SK-N-SH (cell line): ENCODE measurements at regions not wholly inside any gene's neighbourhood (a gene's known extent, or its start where the extent isn't known, plus 50 kb on each side); places are given as distances from the start of the nearest gene placed in this dataset.

ENCODE experiments used
- CTCF ChIA-PET: fragments of 300-600, 350-600 bp; formaldehyde crosslinking; extraction: SDS; loops from one replicate; lab custom pipeline; 2021; lab: Yijun Ruan, JAX
- POLR2A ChIA-PET: fragments of 350-600 bp; sonication (Branson Sonifier 250); formaldehyde crosslinking; extraction: SDS; loops from one replicate; lab custom pipeline; 2020; ENCODE audit warnings: antibody characterized with exemption, inconsistent platforms; lab: Yijun Ruan, JAX
- DNase-seq: peaks from one replicate; pipeline ENCODE4 v3.0.0; 2012
- H2AFZ ChIP-seq: fragments of 200-600 bp; sonication (generic); 2 replicates; pipeline ENCODE4 v1.8.1; 2016; ENCODE audit warnings: antibody characterized with exemption, mild to moderate bottlenecking, low read depth
- H3F3A ChIP-seq: fragments of 200-600 bp; sonication (generic); replicated peaks from 2 replicates; pipeline ENCODE3; 2016; ENCODE audit warnings: antibody characterized with exemption, mild to moderate bottlenecking; ENCODE audit not compliant: insufficient read depth
- H3K27ac ChIP-seq, 2 experiments: fragments of 200-500 bp in 1 of 2; fragments of 200-600 bp in 1 of 2; sonication (Bioruptor generic) in 1 of 2; sonication (generic), shearing (Covaris generic) in 1 of 2; 2 replicates each; pipeline versions ENCODE4 v1.5.1 to v1.6.1; 2014 to 2016; ENCODE audit warnings: low read depth in 2 of 2, inconsistent platforms in 1 of 2, low read length in 1 of 2, mild to moderate bottlenecking in 1 of 2, mixed read lengths in 1 of 2
- H3K27me3 ChIP-seq: fragments of 200-600 bp; sonication (generic), shearing (Covaris generic); 2 replicates; pipeline ENCODE4 v1.6.1; 2016; ENCODE audit warnings: mixed run types; ENCODE audit not compliant: insufficient read depth
- H3K36me3 ChIP-seq, 2 experiments: fragments of 200-500 bp in 1 of 2; fragments of 200-600 bp in 1 of 2; sonication (Bioruptor generic) in 1 of 2; sonication (generic) in 1 of 2; replicated peaks in 1 of 2; 2 replicates each; pipeline versions ENCODE3 to v1.5.1; 2014 to 2016; ENCODE audit warnings: low read length in 1 of 2, mild to moderate bottlenecking in 1 of 2; ENCODE audit not compliant: insufficient read depth in 2 of 2, control insufficient read depth in 1 of 2
- H3K4me1 ChIP-seq, 2 experiments: fragments of 200-500 bp in 1 of 2; fragments of 200-600 bp in 1 of 2; sonication (Bioruptor generic) in 1 of 2; sonication (generic), shearing (Covaris generic) in 1 of 2; 2 replicates each; pipeline versions ENCODE4 v1.5.1 to v1.6.1; 2014 to 2016; ENCODE audit warnings: low read depth in 1 of 2, low read length in 1 of 2, mixed run types in 1 of 2; ENCODE audit not compliant: insufficient read depth in 2 of 2, control insufficient read depth in 1 of 2
- H3K4me2 ChIP-seq: fragments of 200-600 bp; sonication (generic), shearing (Covaris generic); 2 replicates; pipeline ENCODE4 v1.6.1; 2017; ENCODE audit warnings: mixed run types
- H3K4me3 ChIP-seq, 2 experiments: fragments of 200-500 bp in 1 of 2; fragments of 200-600 bp in 1 of 2; sonication (Bioruptor generic) in 1 of 2; sonication (generic), shearing (Covaris generic) in 1 of 2; 2 replicates each; pipeline versions ENCODE4 v1.5.1 to v1.8.1; 2014 to 2016; ENCODE audit warnings: low read depth in 2 of 2, inconsistent platforms in 1 of 2, low read length in 1 of 2, mild to moderate bottlenecking in 1 of 2, mixed read lengths in 1 of 2, moderate library complexity in 1 of 2
- H3K79me2 ChIP-seq: fragments of 200-600 bp; sonication (generic); 2 replicates; pipeline ENCODE4 v1.8.1; 2017; ENCODE audit warnings: mild to moderate bottlenecking; ENCODE audit not compliant: insufficient read depth
- H3K9ac ChIP-seq: fragments of 200-600 bp; sonication (generic); 2 replicates; pipeline ENCODE4 v1.6.1; 2017; ENCODE audit warnings: mixed run types
- H3K9me2 ChIP-seq: fragments of 200-600 bp; sonication (generic); 2 replicates; pipeline ENCODE4 v1.6.1; 2017; ENCODE audit warnings: mixed run types
- H3K9me3 ChIP-seq: fragments of 200-600 bp; sonication (generic); 2 replicates; pipeline ENCODE4 v1.6.1; 2017; ENCODE audit warnings: mixed run types, mild to moderate bottlenecking, moderate library complexity
- H4K20me1 ChIP-seq: fragments of 200-600 bp; sonication (generic); 2 replicates; pipeline ENCODE4 v1.6.1; 2017; ENCODE audit warnings: mild to moderate bottlenecking, mixed run types; ENCODE audit not compliant: insufficient read depth
- CHD2 ChIP-seq: fragments of 150-350 bp; IDR thresholded peaks from 2 replicates; pipeline ENCODE4 v1.6.1; 2018; ENCODE audit warnings: low read length; ENCODE audit not compliant: partially characterized antibody
- ELF1 ChIP-seq: IDR thresholded peaks from 2 replicates; pipeline ENCODE4 v1.4.0; 2012
- FOXJ3 ChIP-seq: sonication (generic); formaldehyde crosslinking; IDR thresholded peaks from 2 replicates; pipeline ENCODE4 v1.5.1; 2020; ENCODE audit warnings: mild to moderate bottlenecking, missing genetic modification reagents
- GABPA ChIP-seq: IDR thresholded peaks from 2 replicates; pipeline ENCODE4 v1.4.0; 2012; ENCODE audit warnings: low read depth, mild to moderate bottlenecking
- JUND ChIP-seq: IDR thresholded peaks from 2 replicates; pipeline ENCODE4 v1.4.0; 2012
- MEF2A ChIP-seq: IDR thresholded peaks from 2 replicates; pipeline ENCODE4 v1.4.0; 2012; ENCODE audit warnings: low read depth, borderline replicate concordance
- POLR2AphosphoS5 ChIP-seq: IDR thresholded peaks from 2 replicates; pipeline ENCODE4 v1.6.1; 2012; ENCODE audit warnings: low read depth, low read length
- RCOR1 ChIP-seq: fragments of 150-350 bp; IDR thresholded peaks from 2 replicates; pipeline ENCODE4 v1.6.1; 2017; ENCODE audit warnings: antibody characterized with exemption, low read length
- RFX5 ChIP-seq: IDR thresholded peaks from 2 replicates; pipeline ENCODE4 v1.6.1; 2012; ENCODE audit warnings: mild to moderate bottlenecking, improper control_type of control experiment, low read length
- RXRA ChIP-seq: IDR thresholded peaks from 2 replicates; pipeline ENCODE4 v1.4.0; 2012; ENCODE audit warnings: low read depth, mild to moderate bottlenecking, borderline replicate concordance
- SIN3A ChIP-seq: IDR thresholded peaks from 2 replicates; pipeline ENCODE4 v1.6.1; 2012; ENCODE audit warnings: low read depth, mild to moderate bottlenecking, low read length, moderate library complexity, borderline replicate concordance
- SMC3 ChIP-seq: IDR thresholded peaks from 2 replicates; pipeline ENCODE4 v1.6.1; 2012; ENCODE audit warnings: low read depth, low read length, improper control_type of control experiment
- TEAD4 ChIP-seq: IDR thresholded peaks from 2 replicates; pipeline ENCODE4 v1.4.0; 2012; ENCODE audit warnings: mild to moderate bottlenecking, borderline replicate concordance; ENCODE audit not compliant: insufficient read depth
- YY1 ChIP-seq: IDR thresholded peaks from 2 replicates; pipeline ENCODE4 v1.4.0; 2012; ENCODE audit warnings: low read depth, mild to moderate bottlenecking
- WGBS: methylation state at CpG from one replicate; pipeline ENCODE4 v1.1.6; 2017; ENCODE audit warnings: low lambda C conversion rate; 5-methylcytosine and 5-hydroxymethylcytosine counted together
- TF ChIP-seq, protein P1 (sequence below): IDR thresholded peaks from 2 replicates; pipeline ENCODE4 v1.4.0; 2012; ENCODE audit warnings: low read depth, borderline replicate concordance
- TF ChIP-seq, protein P2 (sequence below): fragments of 150-350 bp; IDR thresholded peaks from 2 replicates; pipeline ENCODE4 v1.6.1; 2017; ENCODE audit warnings: antibody characterized with exemption, low read length, low read depth, borderline replicate concordance
- TF ChIP-seq, protein P3 (sequence below): fragments of 150-350 bp; IDR thresholded peaks from 2 replicates; pipeline ENCODE4 v1.6.1; 2016; ENCODE audit warnings: mild to moderate bottlenecking, low read depth, low read length
- TF ChIP-seq, protein P4 (sequence below): IDR thresholded peaks from 2 replicates; pipeline ENCODE4; 2012

DNA sequence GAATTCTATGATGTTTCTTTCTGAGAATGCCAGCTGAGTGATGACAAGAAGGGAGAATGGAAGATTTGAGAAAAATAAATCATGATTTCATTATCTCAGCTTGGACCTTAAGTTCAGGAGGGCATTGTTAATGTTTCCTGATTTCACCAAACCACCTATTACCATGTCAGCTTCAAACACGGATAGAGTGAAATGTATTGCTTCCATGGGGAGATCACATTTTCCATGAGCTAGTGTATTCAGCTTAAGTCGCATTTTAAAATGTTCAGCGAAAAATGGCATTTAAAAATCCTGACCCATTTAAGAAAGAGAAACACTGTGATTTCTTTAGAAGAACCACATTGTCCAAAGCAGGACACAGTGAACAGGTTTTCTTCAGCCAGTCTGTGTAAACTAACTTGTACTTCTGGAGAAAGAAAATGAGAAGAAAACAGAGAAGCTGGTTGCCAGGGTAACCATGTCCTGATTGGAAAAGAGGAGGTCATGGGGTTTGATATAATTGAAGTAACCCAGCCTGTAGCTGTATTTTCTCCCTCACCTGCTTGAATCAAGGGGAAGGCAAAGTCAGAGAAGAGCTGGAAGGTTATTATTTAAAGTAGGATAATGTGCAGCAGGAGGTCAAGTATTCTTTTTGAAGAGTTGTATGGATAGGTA, 684.1 kb upstream of the NRSN1 start:
- Histone ChIP-seq H2AFZ (no peak overlapping the region), H4K20me1 (no peaks in the 10 kb centered on the region), H3K4me3 (no peak overlapping the region), H3K9me3 (no peaks in the 10 kb centered on the region), H3K27ac (peak overlapping the region in 1 of 2 experiments; percentile 98; a peak in 1 of 4 replicates), H3K4me1 (peaks cover 8 to 28% of the 10 kb centered on the region in 2 experiments; a peak in 3 of 4 replicates), H3K36me3 (no peaks in the 10 kb centered on the region), H3K9ac (no peak overlapping the region), H3K27me3 (no peaks in the 10 kb centered on the region), H3K4me2 (no peak overlapping the region), H3K9me2 (no peaks in the 10 kb centered on the region), H3K79me2 (no peaks in the 10 kb centered on the region), H3F3A (no peaks in the 10 kb centered on the region)
- ChIA-PET POLR2A (no interaction called here), CTCF (interaction anchor here (1.3 kb wide), 2 partner anchors 28 to 1271 kb away, joined by 3 to 4 read pairs; no protein-coding TSS in a partner anchor)
- TF ChIP-seq SIN3A (no peak), RFX5 (no peak), TEAD4 (no peak), SMC3 (no peak), CHD2 (no peak), ELF1 (no peak), FOXJ3 (no peak), JUND (no peak), GABPA (no peak), RXRA (no peak), POLR2AphosphoS5 (no peak), YY1 (no peak), MEF2A (no peak), RCOR1 (no peak)
- TF ChIP-seq, protein P1, sequence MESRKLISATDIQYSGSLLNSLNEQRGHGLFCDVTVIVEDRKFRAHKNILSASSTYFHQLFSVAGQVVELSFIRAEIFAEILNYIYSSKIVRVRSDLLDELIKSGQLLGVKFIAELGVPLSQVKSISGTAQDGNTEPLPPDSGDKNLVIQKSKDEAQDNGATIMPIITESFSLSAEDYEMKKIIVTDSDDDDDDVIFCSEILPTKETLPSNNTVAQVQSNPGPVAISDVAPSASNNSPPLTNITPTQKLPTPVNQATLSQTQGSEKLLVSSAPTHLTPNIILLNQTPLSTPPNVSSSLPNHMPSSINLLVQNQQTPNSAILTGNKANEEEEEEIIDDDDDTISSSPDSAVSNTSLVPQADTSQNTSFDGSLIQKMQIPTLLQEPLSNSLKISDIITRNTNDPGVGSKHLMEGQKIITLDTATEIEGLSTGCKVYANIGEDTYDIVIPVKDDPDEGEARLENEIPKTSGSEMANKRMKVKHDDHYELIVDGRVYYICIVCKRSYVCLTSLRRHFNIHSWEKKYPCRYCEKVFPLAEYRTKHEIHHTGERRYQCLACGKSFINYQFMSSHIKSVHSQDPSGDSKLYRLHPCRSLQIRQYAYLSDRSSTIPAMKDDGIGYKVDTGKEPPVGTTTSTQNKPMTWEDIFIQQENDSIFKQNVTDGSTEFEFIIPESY, result no peak
- TF ChIP-seq, protein P2, sequence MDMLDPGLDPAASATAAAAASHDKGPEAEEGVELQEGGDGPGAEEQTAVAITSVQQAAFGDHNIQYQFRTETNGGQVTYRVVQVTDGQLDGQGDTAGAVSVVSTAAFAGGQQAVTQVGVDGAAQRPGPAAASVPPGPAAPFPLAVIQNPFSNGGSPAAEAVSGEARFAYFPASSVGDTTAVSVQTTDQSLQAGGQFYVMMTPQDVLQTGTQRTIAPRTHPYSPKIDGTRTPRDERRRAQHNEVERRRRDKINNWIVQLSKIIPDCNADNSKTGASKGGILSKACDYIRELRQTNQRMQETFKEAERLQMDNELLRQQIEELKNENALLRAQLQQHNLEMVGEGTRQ, result no peak
- TF ChIP-seq, protein P3, sequence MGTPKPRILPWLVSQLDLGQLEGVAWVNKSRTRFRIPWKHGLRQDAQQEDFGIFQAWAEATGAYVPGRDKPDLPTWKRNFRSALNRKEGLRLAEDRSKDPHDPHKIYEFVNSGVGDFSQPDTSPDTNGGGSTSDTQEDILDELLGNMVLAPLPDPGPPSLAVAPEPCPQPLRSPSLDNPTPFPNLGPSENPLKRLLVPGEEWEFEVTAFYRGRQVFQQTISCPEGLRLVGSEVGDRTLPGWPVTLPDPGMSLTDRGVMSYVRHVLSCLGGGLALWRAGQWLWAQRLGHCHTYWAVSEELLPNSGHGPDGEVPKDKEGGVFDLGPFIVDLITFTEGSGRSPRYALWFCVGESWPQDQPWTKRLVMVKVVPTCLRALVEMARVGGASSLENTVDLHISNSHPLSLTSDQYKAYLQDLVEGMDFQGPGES, result no peak
- TF ChIP-seq, protein P4, sequence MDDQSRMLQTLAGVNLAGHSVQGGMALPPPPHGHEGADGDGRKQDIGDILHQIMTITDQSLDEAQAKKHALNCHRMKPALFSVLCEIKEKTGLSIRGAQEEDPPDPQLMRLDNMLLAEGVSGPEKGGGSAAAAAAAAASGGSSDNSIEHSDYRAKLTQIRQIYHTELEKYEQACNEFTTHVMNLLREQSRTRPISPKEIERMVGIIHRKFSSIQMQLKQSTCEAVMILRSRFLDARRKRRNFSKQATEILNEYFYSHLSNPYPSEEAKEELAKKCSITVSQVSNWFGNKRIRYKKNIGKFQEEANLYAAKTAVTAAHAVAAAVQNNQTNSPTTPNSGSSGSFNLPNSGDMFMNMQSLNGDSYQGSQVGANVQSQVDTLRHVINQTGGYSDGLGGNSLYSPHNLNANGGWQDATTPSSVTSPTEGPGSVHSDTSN, result no peak
- DNase-seq, result no peak
- 78% methylated on average over 3 of the region's 3 CpGs for WGBS
